Hepatocyte (in vitro differentiated cells): ENCODE measurements at regions not wholly inside any gene's neighbourhood (a gene's known extent, or its start where the extent isn't known, plus 50 kb on each side); places are given as distances from the start of the nearest gene placed in this dataset.

Experiments
- CTCF ChIP-seq: fragments of 200-600 bp; sonication (generic); IDR thresholded peaks from 2 replicates; pipeline ENCODE4 v1.5.1; 2016; ENCODE audit warnings: antibody characterized with exemption, mild to moderate bottlenecking; ENCODE audit not compliant: poor library complexity
- EZH2 ChIP-seq: fragments of 200-600 bp; sonication (generic); IDR thresholded peaks from 2 replicates; pipeline ENCODE4 v1.6.1; 2016; ENCODE audit warnings: antibody characterized with exemption, mild to moderate bottlenecking, borderline replicate concordance
- EZH2phosphoT487 ChIP-seq: fragments of 200-600 bp; sonication (generic); IDR thresholded peaks from one replicate; pipeline ENCODE4 v1.6.1; 2018; ENCODE audit warnings: antibody characterized with exemption, mild to moderate bottlenecking, low read depth, moderate library complexity; ENCODE audit not compliant: unreplicated experiment, severe bottlenecking

- no peak for TF ChIP-seq CTCF
- TF ChIP-seq EZH2, result no peak
- TF ChIP-seq EZH2phosphoT487, result no peak
These were observed 74.8 kb upstream of the RPL38 start for GRCh38 chr17:74128456-74129211.
